GM19351 (cell line): ENCODE measurements at regions not wholly inside any gene's neighbourhood (a gene's known extent, or its start where the extent isn't known, plus 50 kb on each side); places are given as distances from the start of the nearest gene placed in this dataset.

Source experiments
- ATAC-seq: cut with Tn5 transposase; IDR thresholded peaks from one replicate; pipeline ENCODE4 v1.9.1; 2021; ENCODE audit warnings: mild to moderate bottlenecking, moderate library complexity; ENCODE audit not compliant: unreplicated experiment

- ATAC-seq: no peak
Measured at GRCh38 chr6:62345446-62345845, 59.4 kb upstream of the KHDRBS2 start.

DNA sequence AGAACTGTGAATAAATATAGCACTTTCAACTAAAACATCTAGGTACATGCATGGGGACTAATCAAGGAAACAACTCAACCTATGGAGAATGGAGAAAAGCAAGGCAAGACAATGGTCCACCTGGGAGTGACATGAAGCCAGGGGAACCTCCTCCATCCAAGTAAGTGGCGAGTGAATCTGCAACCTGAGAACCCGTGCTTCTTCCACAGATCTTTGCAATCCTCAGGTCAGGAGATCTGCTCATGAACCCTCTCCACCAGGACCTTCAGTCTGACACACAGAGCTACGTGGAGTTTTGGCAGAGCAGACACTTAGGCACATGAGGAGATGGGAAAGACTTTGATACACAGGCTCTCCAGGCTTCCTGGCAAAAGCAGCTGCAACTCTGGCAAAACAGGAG, 58.8 kb upstream of the KHDRBS2 start:
- no peak for ATAC-seq

DNA sequence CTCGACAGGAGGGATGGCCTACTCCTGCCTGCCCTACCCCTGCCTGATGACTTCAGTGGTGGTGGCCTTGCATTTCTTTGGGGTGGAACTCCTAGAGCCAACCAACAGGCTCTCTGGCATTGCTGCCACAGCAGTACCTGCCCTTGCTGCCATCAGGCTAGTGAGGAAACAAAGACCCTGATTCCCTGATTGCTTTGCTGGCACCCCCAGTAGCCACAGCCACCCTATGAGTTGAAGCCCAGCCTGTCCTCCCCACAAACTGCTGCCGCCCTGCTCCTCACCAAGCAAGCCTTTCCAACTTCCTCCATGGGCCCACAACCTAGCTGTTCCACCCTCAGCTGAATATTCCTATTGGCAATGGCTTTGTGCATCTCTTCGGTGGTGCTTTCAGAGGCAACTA, 52.5 kb upstream of the KHDRBS2 start:
- no peak for ATAC-seq
